ENCODE measurements at regions not wholly inside any gene's neighbourhood (a gene's known extent, or its start where the extent isn't known, plus 50 kb on each side); places are given as distances from the start of the nearest gene placed in this dataset.

DNA sequence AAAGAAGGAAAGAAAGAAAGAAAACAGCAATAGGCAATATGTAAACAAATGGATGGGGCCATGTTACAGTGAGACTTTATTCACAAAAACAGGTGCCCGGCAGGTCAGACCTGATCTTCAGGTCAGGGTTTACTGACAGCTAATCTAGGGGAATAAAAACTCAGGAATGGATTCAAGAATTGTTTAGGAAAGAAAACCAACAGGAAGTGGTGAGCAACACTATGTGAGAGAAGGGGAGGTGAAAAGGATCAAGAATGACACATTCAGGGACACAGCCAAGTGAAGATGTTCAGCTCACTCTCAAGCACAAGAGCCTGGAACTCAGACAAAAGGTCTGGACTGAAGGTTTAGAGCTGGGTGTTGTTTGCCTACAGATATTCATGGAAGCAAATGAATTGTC, 244.5 kb downstream of the EFNB2 start:
- DNase-seq (ENCODE audit: low spot score) = no peak
- Histone ChIP-seq H3K9me3 (ENCODE audit: severe bottlenecking) (no peaks in the 10 kb centered on the region), H3K4me1 (ENCODE audit: insufficient read depth, poor library complexity, severe bottlenecking) (peaks cover 10% of the 10 kb centered on the region), H3K4me3 (ENCODE audit: severe bottlenecking) (no peak overlapping the region), H3K27me3 (ENCODE audit: insufficient read depth, poor library complexity, severe bottlenecking) (no peaks in the 10 kb centered on the region), H3K36me3 (ENCODE audit: low read depth) (no peaks in the 10 kb centered on the region), H3K27ac (ENCODE audit: poor library complexity, severe bottlenecking) (no peak overlapping the region)
- ATAC-seq (ENCODE audit: low read depth) = peak; percentile 70; the same call in 2 of the 3 replicates
- TF ChIP-seq, protein P1, sequence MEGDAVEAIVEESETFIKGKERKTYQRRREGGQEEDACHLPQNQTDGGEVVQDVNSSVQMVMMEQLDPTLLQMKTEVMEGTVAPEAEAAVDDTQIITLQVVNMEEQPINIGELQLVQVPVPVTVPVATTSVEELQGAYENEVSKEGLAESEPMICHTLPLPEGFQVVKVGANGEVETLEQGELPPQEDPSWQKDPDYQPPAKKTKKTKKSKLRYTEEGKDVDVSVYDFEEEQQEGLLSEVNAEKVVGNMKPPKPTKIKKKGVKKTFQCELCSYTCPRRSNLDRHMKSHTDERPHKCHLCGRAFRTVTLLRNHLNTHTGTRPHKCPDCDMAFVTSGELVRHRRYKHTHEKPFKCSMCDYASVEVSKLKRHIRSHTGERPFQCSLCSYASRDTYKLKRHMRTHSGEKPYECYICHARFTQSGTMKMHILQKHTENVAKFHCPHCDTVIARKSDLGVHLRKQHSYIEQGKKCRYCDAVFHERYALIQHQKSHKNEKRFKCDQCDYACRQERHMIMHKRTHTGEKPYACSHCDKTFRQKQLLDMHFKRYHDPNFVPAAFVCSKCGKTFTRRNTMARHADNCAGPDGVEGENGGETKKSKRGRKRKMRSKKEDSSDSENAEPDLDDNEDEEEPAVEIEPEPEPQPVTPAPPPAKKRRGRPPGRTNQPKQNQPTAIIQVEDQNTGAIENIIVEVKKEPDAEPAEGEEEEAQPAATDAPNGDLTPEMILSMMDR (IDR thresholded peaks at IDR 0.05; ENCODE audit: poor library complexity, severe bottlenecking) = no peak

DNA sequence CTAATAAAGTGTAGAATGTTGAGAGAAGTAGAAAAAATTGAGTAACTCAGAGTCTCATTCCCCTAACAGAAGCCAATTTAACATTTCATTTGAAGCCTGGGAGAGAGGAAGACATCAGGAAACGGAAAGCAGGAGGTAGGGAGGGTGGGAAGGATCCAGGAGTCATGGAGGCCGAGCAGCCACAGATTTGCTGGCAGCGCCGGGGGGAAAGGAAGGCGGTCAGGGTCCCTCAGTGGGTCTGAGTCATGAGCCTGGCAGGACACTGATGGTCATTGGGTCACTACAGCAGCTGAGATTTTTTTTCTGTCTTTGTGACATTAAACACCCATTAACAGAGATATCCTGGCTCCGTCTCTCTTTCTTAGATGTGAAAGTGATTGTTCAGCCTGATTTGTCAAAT, 248.1 kb downstream of the EFNB2 start:
- Histone ChIP-seq H3K4me3 (ENCODE audit: severe bottlenecking) (no peak overlapping the region), H3K36me3 (ENCODE audit: low read depth) (no peaks in the 10 kb centered on the region), H3K9me3 (ENCODE audit: severe bottlenecking) (no peaks in the 10 kb centered on the region), H3K27ac (ENCODE audit: poor library complexity, severe bottlenecking) (no peak overlapping the region), H3K27me3 (ENCODE audit: insufficient read depth, poor library complexity, severe bottlenecking) (no peaks in the 10 kb centered on the region), H3K4me1 (ENCODE audit: insufficient read depth, poor library complexity, severe bottlenecking) (peaks cover 22% of the 10 kb centered on the region)
- TF ChIP-seq, protein P1 (IDR thresholded peaks at IDR 0.05; ENCODE audit: poor library complexity, severe bottlenecking) = no peak
- DNase-seq (ENCODE audit: low spot score) (no peak), ATAC-seq (ENCODE audit: low read depth) (no peak)

DNA sequence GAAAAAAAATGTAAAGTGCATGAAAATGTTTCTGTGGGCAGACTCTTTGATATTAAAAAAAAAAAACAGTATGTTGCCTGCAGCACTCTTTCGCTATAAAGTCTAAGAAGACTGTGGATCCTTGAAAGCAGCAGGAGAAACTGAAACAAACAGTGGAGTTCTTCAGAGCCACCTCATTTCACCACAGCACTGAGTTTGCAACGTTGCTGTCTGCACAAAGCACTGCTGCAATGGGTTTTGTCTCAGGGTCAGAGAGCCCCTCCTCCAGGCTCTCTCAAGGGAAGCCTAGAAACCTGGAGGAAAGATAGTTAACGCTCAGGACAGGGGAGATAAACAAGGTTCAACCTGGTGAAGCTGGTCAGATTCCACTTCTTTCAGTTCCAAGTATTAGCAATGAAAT, 248.7 kb downstream of the EFNB2 start:
- ATAC-seq (ENCODE audit: low read depth) = no peak
- H3K9me3 ChIP-seq (ENCODE audit: severe bottlenecking) = no peaks in the 10 kb centered on the region
- H3K4me3 ChIP-seq (ENCODE audit: severe bottlenecking) = no peak overlapping the region
- no peak for DNase-seq (ENCODE audit: low spot score)
- no peak overlapping the region for H3K27ac ChIP-seq (ENCODE audit: poor library complexity, severe bottlenecking)
- H3K27me3 ChIP-seq (ENCODE audit: insufficient read depth, poor library complexity, severe bottlenecking) = no peaks in the 10 kb centered on the region
- H3K36me3 ChIP-seq (ENCODE audit: low read depth) = no peaks in the 10 kb centered on the region
- peaks cover 22% of the 10 kb centered on the region for H3K4me1 ChIP-seq (ENCODE audit: insufficient read depth, poor library complexity, severe bottlenecking)
- TF ChIP-seq, protein P1 (IDR thresholded peaks at IDR 0.05; ENCODE audit: poor library complexity, severe bottlenecking) = no peak

DNA sequence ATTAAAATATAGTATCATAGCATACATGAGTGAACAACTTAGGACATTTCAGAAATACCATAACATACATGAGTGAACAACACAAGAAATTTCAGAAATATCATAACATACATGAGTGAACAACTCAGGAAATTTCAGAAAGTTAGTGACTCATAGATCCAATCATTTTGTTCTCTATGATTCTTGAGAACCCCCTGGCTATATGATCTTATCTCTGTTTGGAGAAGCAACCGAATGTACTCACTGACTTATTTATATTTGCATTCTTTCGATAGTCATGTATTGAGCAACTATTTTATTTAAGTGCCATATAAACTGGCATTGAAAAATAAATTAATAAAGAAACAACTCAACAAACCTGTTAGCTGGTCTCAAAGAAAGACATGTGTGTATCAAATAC, 251.1 kb downstream of the EFNB2 start:
- H3K4me3 ChIP-seq (ENCODE audit: severe bottlenecking) = no peak overlapping the region
- peaks cover 12% of the 10 kb centered on the region for H3K4me1 ChIP-seq (ENCODE audit: insufficient read depth, poor library complexity, severe bottlenecking)
- H3K36me3 ChIP-seq (ENCODE audit: low read depth) = no peaks in the 10 kb centered on the region
- no peaks in the 10 kb centered on the region for H3K9me3 ChIP-seq (ENCODE audit: severe bottlenecking)
- DNase-seq (ENCODE audit: low spot score) = no peak
- no peaks in the 10 kb centered on the region for H3K27me3 ChIP-seq (ENCODE audit: insufficient read depth, poor library complexity, severe bottlenecking)
- ATAC-seq (ENCODE audit: low read depth) = peak; percentile 95
- TF ChIP-seq, protein P1 (IDR thresholded peaks at IDR 0.05; ENCODE audit: poor library complexity, severe bottlenecking) = no peak
- H3K27ac ChIP-seq (ENCODE audit: poor library complexity, severe bottlenecking) = peak overlapping the region; percentile 39

DNA sequence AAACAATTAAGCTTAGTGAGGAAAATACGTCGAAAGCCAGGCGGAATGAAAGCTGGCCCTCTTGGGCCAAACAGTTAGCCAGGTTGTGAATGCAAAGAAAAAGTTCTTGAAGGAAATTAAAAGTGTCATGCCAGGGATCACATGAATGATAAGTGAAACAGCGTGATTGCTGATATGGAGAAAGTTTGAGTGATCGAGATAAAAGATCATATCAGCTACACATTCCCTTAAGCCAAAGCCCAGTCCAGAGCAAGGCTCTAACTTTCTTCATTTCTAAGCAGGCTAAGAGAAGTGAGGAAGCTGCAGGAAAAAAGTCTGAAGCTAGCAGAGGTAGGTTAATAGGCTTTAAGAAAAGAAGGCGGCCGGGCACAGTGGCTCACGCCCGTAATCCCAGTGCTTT, 254.0 kb downstream of the EFNB2 start:
- H3K4me1 ChIP-seq (ENCODE audit: insufficient read depth, poor library complexity, severe bottlenecking) = peaks cover 20% of the 10 kb centered on the region
- H3K36me3 ChIP-seq (ENCODE audit: low read depth) = no peaks in the 10 kb centered on the region
- no peak overlapping the region for H3K4me3 ChIP-seq (ENCODE audit: severe bottlenecking)
- H3K27me3 ChIP-seq (ENCODE audit: insufficient read depth, poor library complexity, severe bottlenecking) = no peaks in the 10 kb centered on the region
- DNase-seq (ENCODE audit: low spot score) (no peak), ATAC-seq (ENCODE audit: low read depth) (no peak)
- no peak overlapping the region for H3K27ac ChIP-seq (ENCODE audit: poor library complexity, severe bottlenecking)
- TF ChIP-seq, protein P1 (IDR thresholded peaks at IDR 0.05; ENCODE audit: poor library complexity, severe bottlenecking) = no peak
- H3K9me3 ChIP-seq (ENCODE audit: severe bottlenecking) = no peaks in the 10 kb centered on the region

Measured in RWPE2 (cell line).